Hepatocyte (in vitro differentiated cells): ENCODE measurements at regions not wholly inside any gene's neighbourhood (a gene's known extent, or its start where the extent isn't known, plus 50 kb on each side); places are given as distances from the start of the nearest gene placed in this dataset.

Experiments
- DNase-seq: peaks from one replicate; pipeline ENCODE4 v3.0.0-alpha.2; 2016; ENCODE audit warnings: low spot score
- H2AFZ ChIP-seq: fragments of 200-600 bp; sonication (generic); 2 replicates; pipeline ENCODE4 v1.6.0; 2016; ENCODE audit warnings: antibody characterized with exemption, mild to moderate bottlenecking
- H3K27ac ChIP-seq: fragments of 200-600 bp; sonication (generic); 2 replicates; pipeline ENCODE4 v1.5.1; 2016; ENCODE audit warnings: mild to moderate bottlenecking
- H3K27me3 ChIP-seq: fragments of 200-600 bp; sonication (generic); 2 replicates; pipeline ENCODE4 v1.6.1; 2016
- H3K36me3 ChIP-seq: fragments of 200-600 bp; sonication (generic); replicated peaks from 2 replicates; pipeline ENCODE4 v1.5.1; 2016; ENCODE audit warnings: low read depth; ENCODE audit not compliant: insufficient read depth
- H3K4me1 ChIP-seq: fragments of 200-600 bp; sonication (generic); 2 replicates; pipeline ENCODE4 v1.5.1; 2016; ENCODE audit warnings: mild to moderate bottlenecking, moderate library complexity; ENCODE audit not compliant: insufficient read depth
- H3K4me2 ChIP-seq: fragments of 200-600 bp; sonication (generic); 2 replicates; pipeline ENCODE4 v1.6.0; 2016
- H3K4me3 ChIP-seq: fragments of 200-600 bp; sonication (generic); 2 replicates; pipeline ENCODE4 v1.5.1; 2016; ENCODE audit warnings: mild to moderate bottlenecking
- H3K79me2 ChIP-seq: fragments of 200-600 bp; sonication (generic); 2 replicates; pipeline ENCODE4 v1.6.0; 2017; ENCODE audit warnings: mild to moderate bottlenecking
- H3K9me2 ChIP-seq: fragments of 200-600 bp; sonication (generic); replicated peaks from 2 replicates; pipeline ENCODE4 v1.6.0; 2017; ENCODE audit warnings: mild to moderate bottlenecking; ENCODE audit not compliant: insufficient read depth
- H3K9me3 ChIP-seq: fragments of 200-600 bp; sonication (generic); 2 replicates; pipeline ENCODE4 v1.5.1; 2016; ENCODE audit warnings: low read depth, mild to moderate bottlenecking
- H4K20me1 ChIP-seq: fragments of 200-600 bp; sonication (generic); 2 replicates; pipeline ENCODE4 v1.6.0; 2016; ENCODE audit warnings: mild to moderate bottlenecking; ENCODE audit not compliant: insufficient read depth, poor library complexity, severe bottlenecking
- EZH2 ChIP-seq: fragments of 200-600 bp; sonication (generic); IDR thresholded peaks from 2 replicates; pipeline ENCODE4 v1.6.1; 2016; ENCODE audit warnings: antibody characterized with exemption, mild to moderate bottlenecking, borderline replicate concordance
- EZH2phosphoT487 ChIP-seq: fragments of 200-600 bp; sonication (generic); IDR thresholded peaks from one replicate; pipeline ENCODE4 v1.6.1; 2018; ENCODE audit warnings: antibody characterized with exemption, mild to moderate bottlenecking, low read depth, moderate library complexity; ENCODE audit not compliant: unreplicated experiment, severe bottlenecking
- WGBS: methylation state at CpG from one replicate; pipeline ENCODE4 v1.1.6; 2016; ENCODE audit warnings: low lambda C conversion rate; ENCODE audit errors: missing lambda C conversion rate; 5-methylcytosine and 5-hydroxymethylcytosine counted together
- TF ChIP-seq, protein P1 (sequence below): fragments of 200-600 bp; sonication (generic); IDR thresholded peaks from 2 replicates; pipeline ENCODE4 v1.5.1; 2016; ENCODE audit warnings: antibody characterized with exemption, mild to moderate bottlenecking; ENCODE audit not compliant: poor library complexity

DNA sequence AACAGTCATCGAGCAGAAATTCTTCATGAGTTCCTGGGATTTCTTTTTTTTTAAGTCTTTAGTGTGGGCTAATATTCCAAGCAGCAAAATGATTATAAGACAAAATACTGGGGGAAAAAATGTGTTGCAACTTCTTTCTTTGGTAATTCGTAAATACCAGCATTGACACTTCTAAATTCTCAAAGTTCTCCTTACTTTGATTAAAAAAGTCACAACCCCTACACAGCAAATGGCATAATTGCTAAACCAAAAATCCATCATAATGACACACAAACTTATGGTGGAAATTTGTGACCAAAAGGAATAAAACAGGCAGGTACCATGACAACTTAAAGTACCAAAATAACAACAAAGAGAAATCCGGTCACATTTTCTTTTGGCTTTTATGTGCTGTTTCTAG is 585.2 kb upstream of the PKN2 start:
- Histone ChIP-seq H3K27ac (no peak overlapping the region), H3K4me1 (no peaks in the 10 kb centered on the region), H3K79me2 (no peaks in the 10 kb centered on the region), H3K27me3 (no peaks in the 10 kb centered on the region), H3K9me3 (no peaks in the 10 kb centered on the region), H4K20me1 (no peaks in the 10 kb centered on the region), H3K36me3 (no peaks in the 10 kb centered on the region), H3K4me2 (no peak overlapping the region), H3K9me2 (no peaks in the 10 kb centered on the region), H3K4me3 (no peak overlapping the region), H2AFZ (no peak overlapping the region)
- WGBS, result 86% methylated on average over 3 of the region's 3 CpGs
- no peak for DNase-seq
- no peak for TF ChIP-seq EZH2
- TF ChIP-seq, protein P1, sequence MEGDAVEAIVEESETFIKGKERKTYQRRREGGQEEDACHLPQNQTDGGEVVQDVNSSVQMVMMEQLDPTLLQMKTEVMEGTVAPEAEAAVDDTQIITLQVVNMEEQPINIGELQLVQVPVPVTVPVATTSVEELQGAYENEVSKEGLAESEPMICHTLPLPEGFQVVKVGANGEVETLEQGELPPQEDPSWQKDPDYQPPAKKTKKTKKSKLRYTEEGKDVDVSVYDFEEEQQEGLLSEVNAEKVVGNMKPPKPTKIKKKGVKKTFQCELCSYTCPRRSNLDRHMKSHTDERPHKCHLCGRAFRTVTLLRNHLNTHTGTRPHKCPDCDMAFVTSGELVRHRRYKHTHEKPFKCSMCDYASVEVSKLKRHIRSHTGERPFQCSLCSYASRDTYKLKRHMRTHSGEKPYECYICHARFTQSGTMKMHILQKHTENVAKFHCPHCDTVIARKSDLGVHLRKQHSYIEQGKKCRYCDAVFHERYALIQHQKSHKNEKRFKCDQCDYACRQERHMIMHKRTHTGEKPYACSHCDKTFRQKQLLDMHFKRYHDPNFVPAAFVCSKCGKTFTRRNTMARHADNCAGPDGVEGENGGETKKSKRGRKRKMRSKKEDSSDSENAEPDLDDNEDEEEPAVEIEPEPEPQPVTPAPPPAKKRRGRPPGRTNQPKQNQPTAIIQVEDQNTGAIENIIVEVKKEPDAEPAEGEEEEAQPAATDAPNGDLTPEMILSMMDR, result no peak
- TF ChIP-seq EZH2phosphoT487, result no peak

DNA sequence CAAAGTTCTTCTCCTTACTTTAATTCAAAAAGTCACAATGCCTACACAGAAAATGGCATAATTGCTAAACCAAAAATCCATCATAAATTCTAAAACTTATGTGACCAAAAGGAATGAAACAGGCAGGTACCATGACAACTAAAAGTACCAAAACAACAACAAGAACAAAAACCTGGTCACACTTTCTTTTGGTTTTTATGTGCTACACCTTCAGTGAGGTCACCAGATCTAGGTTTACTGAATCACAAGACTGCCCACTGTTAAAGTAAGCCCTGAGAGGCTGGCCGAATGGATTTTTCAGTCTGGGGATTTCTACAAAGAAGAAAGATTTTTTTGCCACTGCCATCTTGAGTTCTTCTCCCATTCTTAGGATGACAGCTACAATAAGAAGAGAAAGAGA is 583.0 kb upstream of the PKN2 start:
- Histone ChIP-seq H3K4me2 (no peak overlapping the region), H3K4me3 (no peak overlapping the region), H3K9me2 (no peaks in the 10 kb centered on the region), H3K36me3 (no peaks in the 10 kb centered on the region), H3K9me3 (no peaks in the 10 kb centered on the region), H3K4me1 (no peaks in the 10 kb centered on the region), H3K27me3 (no peaks in the 10 kb centered on the region), H3K27ac (no peak overlapping the region), H2AFZ (no peak overlapping the region), H4K20me1 (no peaks in the 10 kb centered on the region), H3K79me2 (no peaks in the 10 kb centered on the region)
- no peak for TF ChIP-seq EZH2
- DNase-seq, result no peak
- WGBS, result 89% methylated on average over 1 of the region's 1 CpG

DNA sequence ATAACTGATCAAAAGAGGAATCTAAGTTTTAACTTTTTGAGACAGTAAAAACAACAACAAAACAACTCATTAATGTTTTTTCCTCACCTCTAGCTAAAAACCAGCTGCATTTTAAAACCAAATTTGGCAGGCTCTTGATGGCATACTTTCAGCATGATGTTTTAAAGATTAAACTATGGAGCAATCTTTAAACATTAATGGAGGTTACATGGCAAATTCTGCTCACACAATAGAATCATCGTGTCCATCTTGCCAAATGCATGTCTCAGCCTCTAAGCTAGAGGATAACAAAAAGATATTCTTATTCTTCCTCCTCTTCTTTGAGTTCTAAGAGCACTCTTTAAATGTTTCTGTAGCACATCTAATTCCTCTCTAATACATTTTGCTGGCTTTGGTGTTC is 579.8 kb upstream of the PKN2 start:
- Histone ChIP-seq H3K9me2 (no peaks in the 10 kb centered on the region), H3K4me1 (no peaks in the 10 kb centered on the region), H4K20me1 (no peaks in the 10 kb centered on the region), H3K27me3 (no peaks in the 10 kb centered on the region), H3K4me2 (no peak overlapping the region), H3K9me3 (no peaks in the 10 kb centered on the region), H3K4me3 (no peak overlapping the region), H3K27ac (no peak overlapping the region), H3K36me3 (no peaks in the 10 kb centered on the region), H3K79me2 (no peaks in the 10 kb centered on the region), H2AFZ (no peak overlapping the region)
- DNase-seq, result no peak
- WGBS, result 77% methylated on average over 1 of the region's 1 CpG
- TF ChIP-seq EZH2phosphoT487, result no peak
- TF ChIP-seq, protein P1, result no peak
- no peak for TF ChIP-seq EZH2

DNA sequence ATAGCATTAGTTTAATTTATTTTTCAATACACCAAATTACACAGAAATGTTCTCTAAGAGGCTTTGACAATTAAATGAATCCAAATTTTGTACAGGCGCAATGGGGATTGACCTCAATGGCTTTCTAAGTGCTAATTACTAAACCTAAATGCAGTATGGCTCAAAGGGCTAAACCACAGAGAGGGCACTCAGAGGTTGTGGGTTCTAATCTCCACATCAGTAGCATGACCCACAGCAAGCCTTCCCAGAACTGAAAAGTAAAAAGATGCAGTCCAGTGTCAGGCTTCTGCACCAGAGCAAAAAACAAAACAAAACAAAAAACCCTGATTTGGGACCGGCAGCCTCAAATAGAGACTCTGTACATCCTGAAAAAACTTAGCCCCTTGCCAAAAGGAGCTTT is 579.2 kb upstream of the PKN2 start:
- no peaks in the 10 kb centered on the region for H3K4me1 ChIP-seq
- TF ChIP-seq, protein P1, result no peak
- TF ChIP-seq EZH2phosphoT487, result no peak
- no peak for TF ChIP-seq EZH2
- H3K36me3 ChIP-seq, result no peaks in the 10 kb centered on the region
- H3K27ac ChIP-seq, result no peak overlapping the region
- DNase-seq, result no peak
- H3K4me2 ChIP-seq, result no peak overlapping the region
- no peak overlapping the region for H3K4me3 ChIP-seq
- no peaks in the 10 kb centered on the region for H3K27me3 ChIP-seq
- H3K79me2 ChIP-seq, result no peaks in the 10 kb centered on the region
- 93% methylated on average over 2 of the region's 2 CpGs for WGBS
- H4K20me1 ChIP-seq, result no peaks in the 10 kb centered on the region
- no peaks in the 10 kb centered on the region for H3K9me3 ChIP-seq
- no peaks in the 10 kb centered on the region for H3K9me2 ChIP-seq
- no peak overlapping the region for H2AFZ ChIP-seq
